ENCODE measurements at regions not wholly inside any gene's neighbourhood (a gene's known extent, or its start where the extent isn't known, plus 50 kb on each side); places are given as distances from the start of the nearest gene placed in this dataset.

DNA sequence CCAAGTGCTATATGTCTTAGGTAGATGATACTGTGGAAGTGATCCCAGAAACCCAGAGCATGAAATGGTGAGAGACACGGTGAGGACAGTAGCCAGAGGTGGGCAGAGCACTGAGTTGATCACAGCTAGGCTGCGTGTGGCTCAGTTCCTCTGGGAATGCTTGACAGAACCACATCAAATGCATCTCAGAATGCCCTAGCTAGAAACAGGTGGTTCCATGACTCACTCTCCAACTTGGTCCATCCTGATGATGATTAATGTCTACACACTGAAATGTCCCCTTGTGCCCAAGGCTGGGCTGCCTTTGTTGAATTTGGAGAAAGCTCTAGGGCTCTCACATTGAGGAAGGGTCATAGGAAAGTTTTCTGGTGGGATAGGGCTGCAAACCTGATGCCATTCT, 113.6 kb downstream of the ZNF518B start:
- Histone ChIP-seq H3K27ac (no peak overlapping the region), H3K4me1 (no peaks in the 10 kb centered on the region), H3K27me3 (no peaks in the 10 kb centered on the region), H3K4me3 (no peak overlapping the region), H3K9me3 (no peaks in the 10 kb centered on the region), H3K36me3 (ENCODE audit: low read depth, missing control alignments) (no peaks in the 10 kb centered on the region)
- intact Hi-C loops (cut with DNase I; ENCODE audit: low total_unique reads), result no loop called here
- WGBS, 2 donors, result 44 to 83% methylated on average over 2 of the region's 2 CpGs
- no peak for DNase-seq
- TF ChIP-seq POLR2A (IDR thresholded peaks at IDR 0.05), result no peak
- TF ChIP-seq, protein P1, sequence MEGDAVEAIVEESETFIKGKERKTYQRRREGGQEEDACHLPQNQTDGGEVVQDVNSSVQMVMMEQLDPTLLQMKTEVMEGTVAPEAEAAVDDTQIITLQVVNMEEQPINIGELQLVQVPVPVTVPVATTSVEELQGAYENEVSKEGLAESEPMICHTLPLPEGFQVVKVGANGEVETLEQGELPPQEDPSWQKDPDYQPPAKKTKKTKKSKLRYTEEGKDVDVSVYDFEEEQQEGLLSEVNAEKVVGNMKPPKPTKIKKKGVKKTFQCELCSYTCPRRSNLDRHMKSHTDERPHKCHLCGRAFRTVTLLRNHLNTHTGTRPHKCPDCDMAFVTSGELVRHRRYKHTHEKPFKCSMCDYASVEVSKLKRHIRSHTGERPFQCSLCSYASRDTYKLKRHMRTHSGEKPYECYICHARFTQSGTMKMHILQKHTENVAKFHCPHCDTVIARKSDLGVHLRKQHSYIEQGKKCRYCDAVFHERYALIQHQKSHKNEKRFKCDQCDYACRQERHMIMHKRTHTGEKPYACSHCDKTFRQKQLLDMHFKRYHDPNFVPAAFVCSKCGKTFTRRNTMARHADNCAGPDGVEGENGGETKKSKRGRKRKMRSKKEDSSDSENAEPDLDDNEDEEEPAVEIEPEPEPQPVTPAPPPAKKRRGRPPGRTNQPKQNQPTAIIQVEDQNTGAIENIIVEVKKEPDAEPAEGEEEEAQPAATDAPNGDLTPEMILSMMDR (IDR thresholded peaks at IDR 0.05), result no peak

DNA sequence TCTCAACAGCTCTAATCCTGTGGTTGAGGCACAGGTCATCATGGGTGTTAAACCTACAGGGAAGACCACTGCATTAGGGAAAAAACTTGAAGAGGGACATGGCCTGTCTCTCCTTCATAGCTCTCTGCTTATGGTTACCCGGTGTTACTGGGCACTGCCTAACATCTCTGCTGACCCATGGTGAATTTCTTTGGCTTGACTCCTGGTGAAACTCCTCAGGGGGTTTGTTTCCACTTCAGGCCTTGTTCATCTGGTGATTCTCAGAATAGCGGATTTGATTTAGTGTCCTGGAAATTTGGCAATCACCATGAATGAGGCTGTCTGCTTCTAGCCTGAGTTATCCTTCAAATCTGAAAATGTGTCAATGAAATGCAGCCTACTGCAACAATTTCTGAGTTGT, 114.4 kb downstream of the ZNF518B start:
- Histone ChIP-seq H3K4me1 (no peaks in the 10 kb centered on the region), H3K27ac (no peak overlapping the region), H3K4me3 (no peak overlapping the region), H3K9me3 (no peaks in the 10 kb centered on the region), H3K36me3 (ENCODE audit: low read depth, missing control alignments) (no peaks in the 10 kb centered on the region), H3K27me3 (no peaks in the 10 kb centered on the region)
- intact Hi-C loops (cut with DNase I; ENCODE audit: low total_unique reads), result no loop called here
- WGBS, 2 donors, result 52 to 79% methylated on average over 2 of the region's 2 CpGs
- TF ChIP-seq POLR2A (IDR thresholded peaks at IDR 0.05), result no peak
- TF ChIP-seq, protein P1 (IDR thresholded peaks at IDR 0.05), result no peak
- DNase-seq, result no peak

DNA sequence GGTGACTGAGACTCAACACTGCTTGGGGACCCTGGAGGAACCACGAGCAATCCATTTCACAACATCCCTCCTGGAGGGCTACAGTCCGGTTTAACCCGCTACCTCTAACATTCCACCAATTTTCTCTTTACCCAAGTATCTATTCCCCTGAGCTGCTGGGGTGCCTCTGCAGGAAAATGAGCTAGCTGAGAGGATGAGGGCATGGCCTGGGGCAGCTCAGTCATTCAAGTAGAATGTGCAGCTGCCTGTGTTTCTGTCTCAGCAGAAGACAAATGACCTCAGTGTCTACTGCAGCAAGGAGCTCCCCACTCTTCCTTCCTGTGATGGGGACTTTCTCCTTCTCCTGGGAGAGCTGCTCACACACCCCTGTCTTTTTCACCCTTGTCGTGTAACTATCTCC, 120.8 kb downstream of the ZNF518B start:
- no peak for DNase-seq
- Histone ChIP-seq H3K4me3 (no peak overlapping the region), H3K36me3 (ENCODE audit: low read depth, missing control alignments) (no peaks in the 10 kb centered on the region), H3K9me3 (no peaks in the 10 kb centered on the region), H3K4me1 (no peaks in the 10 kb centered on the region), H3K27me3 (no peaks in the 10 kb centered on the region), H3K27ac (no peak overlapping the region)
- no peak for TF ChIP-seq POLR2A (IDR thresholded peaks at IDR 0.05)
- TF ChIP-seq, protein P1 (IDR thresholded peaks at IDR 0.05), result no peak
- 67 to 75% methylated on average over 4 of the region's 4 CpGs for WGBS, 2 donors
- intact Hi-C loops (cut with DNase I; ENCODE audit: low total_unique reads), result no loop called here

- 47 to 54% methylated on average over 8 of the region's 8 CpGs for WGBS, 2 donors
- TF ChIP-seq, protein P1 (IDR thresholded peaks at IDR 0.05), result no peak
- no peak for TF ChIP-seq POLR2A (IDR thresholded peaks at IDR 0.05)
- no peaks in the 10 kb centered on the region for H3K4me1 ChIP-seq
- H3K27me3 ChIP-seq, result no peaks in the 10 kb centered on the region
- intact Hi-C loops (cut with DNase I; ENCODE audit: low total_unique reads), result no loop called here
- no peak overlapping the region for H3K27ac ChIP-seq
- no peak overlapping the region for H3K4me3 ChIP-seq
- no peaks in the 10 kb centered on the region for H3K9me3 ChIP-seq
- H3K36me3 ChIP-seq (ENCODE audit: low read depth, missing control alignments), result no peaks in the 10 kb centered on the region
- no peak for DNase-seq
Measured at GRCh38 chr4:10335050-10335449, 122.2 kb downstream of the ZNF518B start.

DNA sequence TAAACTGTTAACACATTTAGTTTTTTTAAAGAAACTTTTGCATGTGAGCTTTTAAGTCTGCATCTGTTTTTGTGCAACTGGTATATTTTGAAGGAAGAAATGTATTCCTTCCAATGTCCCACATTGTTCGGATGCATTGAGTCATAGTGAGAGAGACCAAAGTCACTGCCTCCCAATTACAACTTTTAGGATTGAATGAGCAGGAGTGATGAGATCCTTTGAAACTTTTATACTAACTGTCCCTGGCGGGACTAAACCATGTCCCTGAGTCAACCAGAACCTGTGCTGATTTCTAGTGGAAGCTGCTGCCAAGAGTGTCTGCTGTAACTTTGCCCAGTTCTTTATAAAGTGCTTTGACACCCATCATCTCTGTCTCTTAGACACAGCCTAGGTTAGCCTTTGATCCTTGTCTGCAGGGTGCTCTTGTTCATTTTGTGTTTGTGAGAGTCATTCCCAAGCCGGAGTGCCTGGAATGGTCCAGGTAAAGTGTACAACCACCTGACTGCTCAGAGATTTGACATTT, 122.7 kb downstream of the ZNF518B start:
- 62 to 75% methylated on average over 3 of the region's 3 CpGs for WGBS, 2 donors
- intact Hi-C loops (cut with DNase I; ENCODE audit: low total_unique reads), result no loop called here
- DNase-seq, result no peak
- Histone ChIP-seq H3K36me3 (ENCODE audit: low read depth, missing control alignments) (no peaks in the 10 kb centered on the region), H3K27me3 (no peaks in the 10 kb centered on the region), H3K4me1 (no peaks in the 10 kb centered on the region), H3K9me3 (no peaks in the 10 kb centered on the region), H3K27ac (no peak overlapping the region), H3K4me3 (no peak overlapping the region)
- TF ChIP-seq, protein P1 (IDR thresholded peaks at IDR 0.05), result no peak
- no peak for TF ChIP-seq POLR2A (IDR thresholded peaks at IDR 0.05)

Measured in testis (tissue), 2 donors.